ENCODE measurements at regions not wholly inside any gene's neighbourhood (a gene's known extent, or its start where the extent isn't known, plus 50 kb on each side); places are given as distances from the start of the nearest gene placed in this dataset.

GRCh38 chr6:79847426-79847825 lies 99.9 kb downstream of the ELOVL4 start:
- POLR2A ChIA-PET = no interaction called here
- dilution Hi-C loops (cut with MboI; ENCODE audit: extremely low pct_ligation_motif_present, low sequenced_read_pairs) = no loop called here
- FAIRE-seq = no peak

More at GRCh38 chr6:79847426-79847825, 99.9 kb downstream of the ELOVL4 start:
- Histone ChIP-seq H3K27me3 (ENCODE audit: control insufficient read depth in 2 of 2, insufficient read depth in 2 of 2, low read length in 2 of 2) (no peaks in the 10 kb centered on the region), H3K9me3 (replicated peaks; ENCODE audit: control insufficient read depth, insufficient read depth, low read length) (no peaks in the 10 kb centered on the region), H3K79me2 (ENCODE audit: control insufficient read depth, insufficient read depth, low read length) (no peaks in the 10 kb centered on the region), H4K20me1 (replicated peaks; ENCODE audit: control insufficient read depth, extremely low read depth, insufficient read depth, low read length) (no peaks in the 10 kb centered on the region), H2AFZ (ENCODE audit: low read depth, low read length) (no peak overlapping the region), H3K4me1 (ENCODE audit: control insufficient read depth, extremely low read depth, insufficient read depth, low read length) (no peaks in the 10 kb centered on the region), H3K4me3 (replicated peaks in 1 of 3; ENCODE audit: insufficient read depth in 1 of 3, low read depth in 1 of 3, low read length in 3 of 3) (no peak overlapping the region), H3K9ac (replicated peaks; ENCODE audit: extremely low read depth, insufficient read depth, low read length) (no peak overlapping the region), H3K36me3 (ENCODE audit: control insufficient read depth in 2 of 2, extremely low read depth in 1 of 2, insufficient read depth in 2 of 2, low read length in 2 of 2) (no peaks in the 10 kb centered on the region), H3K9me1 (replicated peaks; ENCODE audit: control insufficient read depth, extremely low read depth, insufficient read depth, low read length) (no peaks in the 10 kb centered on the region), H3K4me2 (ENCODE audit: insufficient read depth, low read length) (no peak overlapping the region), H3K27ac (ENCODE audit: insufficient read depth, low read depth, low read length) (no peak overlapping the region)
- intact Hi-C loops (cut with micrococcal nuclease) = no loop called here
- no TSS peak for BruUV-seq (replicated peaks)
- TF ChIP-seq JUN (IDR thresholded peaks at IDR 0.05; ENCODE audit: borderline replicate concordance, insufficient read depth, insufficient read length, low read depth) = no peak
- no peak for TF ChIP-seq GATA2 (IDR thresholded peaks at IDR 0.05; ENCODE audit: insufficient read depth, insufficient read length, low read depth, low read length)
- TF ChIP-seq POLR2AphosphoS5 (IDR thresholded peaks at IDR 0.05; ENCODE audit: insufficient read depth, low read depth, low read length) = no peak
- no peak for TF ChIP-seq EZH2 (IDR thresholded peaks at IDR 0.05; ENCODE audit: borderline replicate concordance, low read depth, low read length, severe bottlenecking)
- no peak for TF ChIP-seq MYC (IDR thresholded peaks at IDR 0.05; ENCODE audit: low read depth, low read length)
- TF ChIP-seq POLR2A (IDR thresholded peaks at IDR 0.05; ENCODE audit: low read depth, low read length) = no peak
- TF ChIP-seq MAX (IDR thresholded peaks at IDR 0.05; ENCODE audit: insufficient read depth, insufficient read length) = no peak
- TF ChIP-seq CTCF (IDR thresholded peaks at IDR 0.05; ENCODE audit: extremely low read depth in 1 of 2, insufficient read depth in 1 of 2, low read depth in 1 of 2, low read length in 2 of 2) = no peak
- no peak for TF ChIP-seq FOS (IDR thresholded peaks at IDR 0.05; ENCODE audit: borderline replicate concordance, insufficient read depth, low read length)
- CTCF ChIA-PET = no interaction called here
- DNase-seq (ENCODE audit: low read depth, low spot score) = no peak

Data from endothelial cell of umbilical vein (primary cell).